ENCODE measurements at regions not wholly inside any gene's neighbourhood (a gene's known extent, or its start where the extent isn't known, plus 50 kb on each side); places are given as distances from the start of the nearest gene placed in this dataset.
"Not testable (repeated sequence)": the region's sequence is repeated elsewhere in the genome, so short reads cannot be mapped to it uniquely, and the experiment has no call there.

- no peaks in the 10 kb centered on the region for H3K4me1 ChIP-seq (ENCODE audit: control insufficient read depth in 1 of 2, insufficient read depth in 2 of 2, low read depth in 1 of 2, low read length in 1 of 2)
- no peaks in the 10 kb centered on the region for H4K20me1 ChIP-seq (ENCODE audit: insufficient read depth)
- H3K4me2 ChIP-seq = no peak overlapping the region
- no peaks in the 10 kb centered on the region for H3K79me2 ChIP-seq (ENCODE audit: insufficient read depth)
- DNase-seq = no peak
- no peak overlapping the region for H3K9ac ChIP-seq
- ChIA-PET CTCF (no interaction called here), POLR2A (no interaction called here)
- TF ChIP-seq ELF1 (IDR thresholded peaks at IDR 0.05) = no peak
- TF ChIP-seq, protein P1, sequence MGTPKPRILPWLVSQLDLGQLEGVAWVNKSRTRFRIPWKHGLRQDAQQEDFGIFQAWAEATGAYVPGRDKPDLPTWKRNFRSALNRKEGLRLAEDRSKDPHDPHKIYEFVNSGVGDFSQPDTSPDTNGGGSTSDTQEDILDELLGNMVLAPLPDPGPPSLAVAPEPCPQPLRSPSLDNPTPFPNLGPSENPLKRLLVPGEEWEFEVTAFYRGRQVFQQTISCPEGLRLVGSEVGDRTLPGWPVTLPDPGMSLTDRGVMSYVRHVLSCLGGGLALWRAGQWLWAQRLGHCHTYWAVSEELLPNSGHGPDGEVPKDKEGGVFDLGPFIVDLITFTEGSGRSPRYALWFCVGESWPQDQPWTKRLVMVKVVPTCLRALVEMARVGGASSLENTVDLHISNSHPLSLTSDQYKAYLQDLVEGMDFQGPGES (IDR thresholded peaks at IDR 0.05; ENCODE audit: low read depth, low read length) = no peak
- TF ChIP-seq, protein P2, sequence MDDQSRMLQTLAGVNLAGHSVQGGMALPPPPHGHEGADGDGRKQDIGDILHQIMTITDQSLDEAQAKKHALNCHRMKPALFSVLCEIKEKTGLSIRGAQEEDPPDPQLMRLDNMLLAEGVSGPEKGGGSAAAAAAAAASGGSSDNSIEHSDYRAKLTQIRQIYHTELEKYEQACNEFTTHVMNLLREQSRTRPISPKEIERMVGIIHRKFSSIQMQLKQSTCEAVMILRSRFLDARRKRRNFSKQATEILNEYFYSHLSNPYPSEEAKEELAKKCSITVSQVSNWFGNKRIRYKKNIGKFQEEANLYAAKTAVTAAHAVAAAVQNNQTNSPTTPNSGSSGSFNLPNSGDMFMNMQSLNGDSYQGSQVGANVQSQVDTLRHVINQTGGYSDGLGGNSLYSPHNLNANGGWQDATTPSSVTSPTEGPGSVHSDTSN (IDR thresholded peaks at IDR 0.05) = no peak
- no peaks in the 10 kb centered on the region for H3K9me3 ChIP-seq
- H3K27ac ChIP-seq (ENCODE audit: low read depth in 2 of 2, low read length in 1 of 2) = no peak overlapping the region
- no peaks in the 10 kb centered on the region for H3K9me2 ChIP-seq
- no peak overlapping the region for H3K4me3 ChIP-seq (ENCODE audit: low read depth in 2 of 2, low read length in 1 of 2)
- WGBS (ENCODE audit: low lambda C conversion rate) = 11% methylated on average over 1 of the region's 1 CpG
- no peak overlapping the region for H2AFZ ChIP-seq (ENCODE audit: low read depth)
- no peaks in the 10 kb centered on the region for H3K27me3 ChIP-seq (ENCODE audit: insufficient read depth)
- no peaks in the 10 kb centered on the region for H3F3A ChIP-seq (replicated peaks; ENCODE audit: insufficient read depth)
- no peaks in the 10 kb centered on the region for H3K36me3 ChIP-seq (replicated peaks in 1 of 2; ENCODE audit: control insufficient read depth in 1 of 2, insufficient read depth in 2 of 2, low read length in 1 of 2)
Observed at GRCh38 chr3:72065236-72065635, 280.3 kb upstream of the PROK2 start.

DNA sequence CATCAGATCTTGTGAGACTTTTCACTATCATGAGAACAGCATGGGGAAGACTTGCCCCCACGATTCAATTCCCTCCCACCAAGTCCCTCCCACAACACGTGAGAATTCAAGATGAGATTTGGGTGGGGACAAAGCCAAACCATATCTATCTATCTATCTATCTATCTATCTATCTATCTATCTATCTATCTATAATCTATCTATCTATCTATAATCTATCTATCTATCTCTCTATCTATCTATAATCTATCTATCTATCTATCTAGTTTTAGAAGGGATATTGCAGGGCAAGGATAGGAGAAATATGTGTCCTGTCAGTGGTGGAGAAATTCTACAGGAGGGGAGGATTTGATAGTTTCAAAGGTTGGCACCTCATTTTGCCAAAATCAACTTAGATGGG, 279.8 kb upstream of the PROK2 start:
- H3K9ac ChIP-seq; H3K9me2 ChIP-seq; H3K4me3 ChIP-seq (ENCODE audit: low read depth in 2 of 2, low read length in 1 of 2); POLR2A ChIA-PET; H3K79me2 ChIP-seq (ENCODE audit: insufficient read depth); H3K9me3 ChIP-seq; H3K4me2 ChIP-seq; CTCF ChIA-PET; H4K20me1 ChIP-seq (ENCODE audit: insufficient read depth); DNase-seq; H3K4me1 ChIP-seq (ENCODE audit: control insufficient read depth in 1 of 2, insufficient read depth in 2 of 2, low read depth in 1 of 2, low read length in 1 of 2); H2AFZ ChIP-seq (ENCODE audit: low read depth); H3F3A ChIP-seq (replicated peaks; ENCODE audit: insufficient read depth); H3K27ac ChIP-seq (ENCODE audit: low read depth in 2 of 2, low read length in 1 of 2); H3K27me3 ChIP-seq (ENCODE audit: insufficient read depth); H3K36me3 ChIP-seq (replicated peaks in 1 of 2; ENCODE audit: control insufficient read depth in 1 of 2, insufficient read depth in 2 of 2, low read length in 1 of 2): not testable (repeated sequence)
- 25% methylated on average over 2 of the region's 2 CpGs for WGBS (ENCODE audit: low lambda C conversion rate)

GRCh38 chr3:72062017-72062416, 277.1 kb upstream of the PROK2 start:
- no peak for DNase-seq
- H3K4me1 ChIP-seq (ENCODE audit: control insufficient read depth in 1 of 2, insufficient read depth in 2 of 2, low read depth in 1 of 2, low read length in 1 of 2) = peaks cover 0 to 9% of the 10 kb centered on the region in 2 experiments; a peak in 1 of 4 replicates
- H3K27ac ChIP-seq (ENCODE audit: low read depth in 2 of 2, low read length in 1 of 2) = no peak overlapping the region
- no peak overlapping the region for H2AFZ ChIP-seq (ENCODE audit: low read depth)
- H4K20me1 ChIP-seq (ENCODE audit: insufficient read depth) = no peaks in the 10 kb centered on the region
- H3K4me2 ChIP-seq = no peak overlapping the region
- no peaks in the 10 kb centered on the region for H3K9me2 ChIP-seq
- ChIA-PET CTCF (no interaction called here), POLR2A (no interaction called here)
- H3K9me3 ChIP-seq = no peaks in the 10 kb centered on the region
- H3K9ac ChIP-seq = no peak overlapping the region
- H3K36me3 ChIP-seq (replicated peaks in 1 of 2; ENCODE audit: control insufficient read depth in 1 of 2, insufficient read depth in 2 of 2, low read length in 1 of 2) = no peaks in the 10 kb centered on the region
- no peak overlapping the region for H3K4me3 ChIP-seq (ENCODE audit: low read depth in 2 of 2, low read length in 1 of 2)
- no peaks in the 10 kb centered on the region for H3K79me2 ChIP-seq (ENCODE audit: insufficient read depth)
- no peaks in the 10 kb centered on the region for H3F3A ChIP-seq (replicated peaks; ENCODE audit: insufficient read depth)
- H3K27me3 ChIP-seq (ENCODE audit: insufficient read depth) = no peaks in the 10 kb centered on the region
- 13% methylated on average over 1 of the region's 1 CpG for WGBS (ENCODE audit: low lambda C conversion rate)
- no peak for TF ChIP-seq MXI1 (IDR thresholded peaks at IDR 0.05; ENCODE audit: low read depth, low read length)
- no peak for TF ChIP-seq RXRA (IDR thresholded peaks at IDR 0.05; ENCODE audit: borderline replicate concordance, low read depth)
- no peak for TF ChIP-seq POLR2AphosphoS5 (IDR thresholded peaks at IDR 0.05; ENCODE audit: low read depth, low read length)
- no peak for TF ChIP-seq ELF1 (IDR thresholded peaks at IDR 0.05)
- TF ChIP-seq TEAD4 (IDR thresholded peaks at IDR 0.05; ENCODE audit: borderline replicate concordance, insufficient read depth) = no peak
- TF ChIP-seq YY1 (IDR thresholded peaks at IDR 0.05; ENCODE audit: low read depth) = no peak
- TF ChIP-seq ZBTB33 (IDR thresholded peaks at IDR 0.05; ENCODE audit: borderline replicate concordance, low read depth) = no peak
- no peak for TF ChIP-seq SIN3A (IDR thresholded peaks at IDR 0.05; ENCODE audit: borderline replicate concordance, low read depth, low read length)
- no peak for TF ChIP-seq REST (IDR thresholded peaks at IDR 0.05; ENCODE audit: low read depth, low read length)
- TF ChIP-seq, protein P2 (IDR thresholded peaks at IDR 0.05) = no peak
- TF ChIP-seq FOXM1 (IDR thresholded peaks at IDR 0.05; ENCODE audit: low read depth) = no peak
- no peak for TF ChIP-seq RAD21 (IDR thresholded peaks at IDR 0.05; ENCODE audit: low read length)
- TF ChIP-seq JUND (IDR thresholded peaks at IDR 0.05) = no peak
